GM23338 (cell line): ENCODE measurements at regions not wholly inside any gene's neighbourhood (a gene's known extent, or its start where the extent isn't known, plus 50 kb on each side); places are given as distances from the start of the nearest gene placed in this dataset.

Experiments used
- CREB1 ChIP-seq: fragments of 250-450 bp; sonication (Bioruptor Pico); IDR thresholded peaks from 2 replicates; pipeline ENCODE4 v1.5.0; 2020; ENCODE audit warnings: low read depth, mild to moderate bottlenecking, moderate library complexity
- CTCF ChIP-seq, 2 experiments: fragments of 200-600 bp in 1 of 2; sonication (generic) in 1 of 2; conservative IDR thresholded peaks; 2 replicates each; pipeline versions ENCODE4 v1.5.1 to v1.6.1; 2016 to 2017; ENCODE audit warnings: antibody characterized with exemption in 2 of 2, low read depth in 2 of 2, mild to moderate bottlenecking in 2 of 2, moderate library complexity in 1 of 2
- EZH2 ChIP-seq: fragments of 200-600 bp; sonication (generic); IDR thresholded peaks from one replicate; pipeline ENCODE4 v1.8.0; 2017; ENCODE audit warnings: antibody characterized with exemption, mild to moderate bottlenecking, low read depth; ENCODE audit not compliant: unreplicated experiment
- EZH2phosphoT487 ChIP-seq: fragments of 200-600 bp; sonication (generic); IDR thresholded peaks from one replicate; pipeline ENCODE4 v1.8.1; 2018; ENCODE audit warnings: antibody characterized with exemption; ENCODE audit not compliant: unreplicated experiment
- POLR2AphosphoS5 ChIP-seq: IDR thresholded peaks from 2 replicates; pipeline ENCODE4 v1.6.1; 2016; ENCODE audit warnings: antibody characterized with exemption, low read depth
- ZNF114 ChIP-seq: fragments of 250-450 bp; sonication (Bioruptor Pico); IDR thresholded peaks from 2 replicates; pipeline ENCODE4 v1.5.0; 2020; ENCODE audit warnings: mild to moderate bottlenecking, moderate library complexity
- ZNF331 ChIP-seq: fragments of 250-450 bp; sonication (Bioruptor Pico); IDR thresholded peaks from 2 replicates; pipeline ENCODE4 v1.5.0; 2020; ENCODE audit warnings: low read depth, mild to moderate bottlenecking, moderate library complexity
- TF ChIP-seq, protein P1 (sequence below): IDR thresholded peaks from one replicate; pipeline ENCODE4 v1.6.1; 2018; ENCODE audit warnings: antibody characterized with exemption; ENCODE audit not compliant: unreplicated experiment

- TF ChIP-seq POLR2AphosphoS5 (no peak), CTCF (conservative IDR thresholded peaks at IDR 0.05; ENCODE audit: low read depth in 2 of 2) (no peak), EZH2 (no peak), ZNF331 (CRISPR knock-in tag) (no peak), ZNF114 (CRISPR knock-in tag) (no peak), EZH2phosphoT487 (no peak), CREB1 (CRISPR knock-in tag) (no peak)
- TF ChIP-seq, protein P1, sequence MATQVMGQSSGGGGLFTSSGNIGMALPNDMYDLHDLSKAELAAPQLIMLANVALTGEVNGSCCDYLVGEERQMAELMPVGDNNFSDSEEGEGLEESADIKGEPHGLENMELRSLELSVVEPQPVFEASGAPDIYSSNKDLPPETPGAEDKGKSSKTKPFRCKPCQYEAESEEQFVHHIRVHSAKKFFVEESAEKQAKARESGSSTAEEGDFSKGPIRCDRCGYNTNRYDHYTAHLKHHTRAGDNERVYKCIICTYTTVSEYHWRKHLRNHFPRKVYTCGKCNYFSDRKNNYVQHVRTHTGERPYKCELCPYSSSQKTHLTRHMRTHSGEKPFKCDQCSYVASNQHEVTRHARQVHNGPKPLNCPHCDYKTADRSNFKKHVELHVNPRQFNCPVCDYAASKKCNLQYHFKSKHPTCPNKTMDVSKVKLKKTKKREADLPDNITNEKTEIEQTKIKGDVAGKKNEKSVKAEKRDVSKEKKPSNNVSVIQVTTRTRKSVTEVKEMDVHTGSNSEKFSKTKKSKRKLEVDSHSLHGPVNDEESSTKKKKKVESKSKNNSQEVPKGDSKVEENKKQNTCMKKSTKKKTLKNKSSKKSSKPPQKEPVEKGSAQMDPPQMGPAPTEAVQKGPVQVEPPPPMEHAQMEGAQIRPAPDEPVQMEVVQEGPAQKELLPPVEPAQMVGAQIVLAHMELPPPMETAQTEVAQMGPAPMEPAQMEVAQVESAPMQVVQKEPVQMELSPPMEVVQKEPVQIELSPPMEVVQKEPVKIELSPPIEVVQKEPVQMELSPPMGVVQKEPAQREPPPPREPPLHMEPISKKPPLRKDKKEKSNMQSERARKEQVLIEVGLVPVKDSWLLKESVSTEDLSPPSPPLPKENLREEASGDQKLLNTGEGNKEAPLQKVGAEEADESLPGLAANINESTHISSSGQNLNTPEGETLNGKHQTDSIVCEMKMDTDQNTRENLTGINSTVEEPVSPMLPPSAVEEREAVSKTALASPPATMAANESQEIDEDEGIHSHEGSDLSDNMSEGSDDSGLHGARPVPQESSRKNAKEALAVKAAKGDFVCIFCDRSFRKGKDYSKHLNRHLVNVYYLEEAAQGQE, result no peak
These were observed 540.9 kb downstream of the LMO4 start for GRCh38 chr1:87869567-87869966.
